ENCODE measurements at regions not wholly inside any gene's neighbourhood (a gene's known extent, or its start where the extent isn't known, plus 50 kb on each side); places are given as distances from the start of the nearest gene placed in this dataset.

DNA sequence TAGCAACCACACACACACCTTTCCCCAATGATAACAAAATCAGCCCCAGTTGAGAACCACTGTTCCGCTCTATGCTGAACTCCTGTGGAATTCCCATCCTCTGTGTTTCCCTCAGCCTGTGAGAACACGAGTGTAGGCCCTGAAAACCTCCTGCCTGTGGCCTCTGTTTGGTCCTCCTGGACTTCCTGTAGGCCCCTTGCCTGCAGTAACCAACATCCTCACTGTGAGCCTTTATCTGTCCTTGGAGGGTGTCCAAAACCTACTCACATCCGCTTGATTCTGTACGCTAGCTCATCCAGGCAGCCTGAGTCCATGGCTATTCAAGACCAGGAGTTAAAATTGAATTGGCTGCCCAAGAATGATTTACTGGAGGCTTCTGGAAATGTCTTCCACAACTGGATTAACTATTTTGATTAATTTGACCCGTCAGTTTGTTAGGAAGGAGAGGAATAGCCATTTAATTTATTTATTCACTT is 149.8 kb downstream of the AKR1D1 start (continued):
- TF ChIP-seq, protein P1, sequence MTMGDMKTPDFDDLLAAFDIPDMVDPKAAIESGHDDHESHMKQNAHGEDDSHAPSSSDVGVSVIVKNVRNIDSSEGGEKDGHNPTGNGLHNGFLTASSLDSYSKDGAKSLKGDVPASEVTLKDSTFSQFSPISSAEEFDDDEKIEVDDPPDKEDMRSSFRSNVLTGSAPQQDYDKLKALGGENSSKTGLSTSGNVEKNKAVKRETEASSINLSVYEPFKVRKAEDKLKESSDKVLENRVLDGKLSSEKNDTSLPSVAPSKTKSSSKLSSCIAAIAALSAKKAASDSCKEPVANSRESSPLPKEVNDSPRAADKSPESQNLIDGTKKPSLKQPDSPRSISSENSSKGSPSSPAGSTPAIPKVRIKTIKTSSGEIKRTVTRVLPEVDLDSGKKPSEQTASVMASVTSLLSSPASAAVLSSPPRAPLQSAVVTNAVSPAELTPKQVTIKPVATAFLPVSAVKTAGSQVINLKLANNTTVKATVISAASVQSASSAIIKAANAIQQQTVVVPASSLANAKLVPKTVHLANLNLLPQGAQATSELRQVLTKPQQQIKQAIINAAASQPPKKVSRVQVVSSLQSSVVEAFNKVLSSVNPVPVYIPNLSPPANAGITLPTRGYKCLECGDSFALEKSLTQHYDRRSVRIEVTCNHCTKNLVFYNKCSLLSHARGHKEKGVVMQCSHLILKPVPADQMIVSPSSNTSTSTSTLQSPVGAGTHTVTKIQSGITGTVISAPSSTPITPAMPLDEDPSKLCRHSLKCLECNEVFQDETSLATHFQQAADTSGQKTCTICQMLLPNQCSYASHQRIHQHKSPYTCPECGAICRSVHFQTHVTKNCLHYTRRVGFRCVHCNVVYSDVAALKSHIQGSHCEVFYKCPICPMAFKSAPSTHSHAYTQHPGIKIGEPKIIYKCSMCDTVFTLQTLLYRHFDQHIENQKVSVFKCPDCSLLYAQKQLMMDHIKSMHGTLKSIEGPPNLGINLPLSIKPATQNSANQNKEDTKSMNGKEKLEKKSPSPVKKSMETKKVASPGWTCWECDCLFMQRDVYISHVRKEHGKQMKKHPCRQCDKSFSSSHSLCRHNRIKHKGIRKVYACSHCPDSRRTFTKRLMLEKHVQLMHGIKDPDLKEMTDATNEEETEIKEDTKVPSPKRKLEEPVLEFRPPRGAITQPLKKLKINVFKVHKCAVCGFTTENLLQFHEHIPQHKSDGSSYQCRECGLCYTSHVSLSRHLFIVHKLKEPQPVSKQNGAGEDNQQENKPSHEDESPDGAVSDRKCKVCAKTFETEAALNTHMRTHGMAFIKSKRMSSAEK (CRISPR knock-in tag; IDR thresholded peaks at IDR 0.05; ENCODE audit: borderline replicate concordance): no peak
- TF ChIP-seq ATF1 (CRISPR knock-in tag; IDR thresholded peaks at IDR 0.05): no peak

DNA sequence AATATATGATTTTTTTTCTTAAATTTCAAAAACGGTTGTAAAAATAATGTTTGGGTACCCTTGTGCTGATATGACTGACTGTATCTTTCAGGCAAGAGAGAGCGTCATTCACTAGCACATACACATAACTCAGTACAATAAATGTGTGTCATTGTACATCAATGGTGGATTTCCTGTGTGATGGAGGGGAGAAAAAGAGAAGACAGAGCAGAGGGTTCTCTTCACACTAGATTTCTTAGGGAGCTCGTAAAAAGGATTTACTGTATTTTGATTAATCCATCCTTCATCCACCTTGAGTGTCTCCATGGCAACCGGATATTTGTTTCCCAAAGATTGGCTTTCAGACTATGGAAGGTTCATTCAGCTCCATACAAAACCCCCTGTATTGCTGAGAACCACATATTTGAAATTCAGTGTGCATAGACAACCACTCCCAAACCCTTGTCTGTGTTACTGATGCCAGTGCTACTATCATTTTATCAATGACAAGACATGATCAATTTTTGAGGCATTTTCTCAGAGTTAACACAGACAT is 150.6 kb downstream of the AKR1D1 start:
- H3K4me3 Mint-ChIP-seq: no peak overlapping the region
- ATAC-seq (no peak), DNase-seq (ENCODE audit: low spot score) (no peak)
- ChIA-PET POLR2A (no interaction called here), CTCF (no interaction called here)
- H3K9me3 Mint-ChIP-seq: peaks cover 38% of the 10 kb centered on the region
- H3K4me1 Mint-ChIP-seq: peaks cover 12% of the 10 kb centered on the region
- H3K27me3 Mint-ChIP-seq (ENCODE audit: low read depth): no peaks in the 10 kb centered on the region
- H3K27ac Mint-ChIP-seq: no peak overlapping the region
- H3K36me3 Mint-ChIP-seq: peaks cover 32% of the 10 kb centered on the region
- TF ChIP-seq ZNF416 (CRISPR knock-in tag; IDR thresholded peaks at IDR 0.05): no peak
- TF ChIP-seq, protein P1 (CRISPR knock-in tag; IDR thresholded peaks at IDR 0.05; ENCODE audit: borderline replicate concordance): no peak
- no peak for TF ChIP-seq SMAD3 (CRISPR knock-in tag; IDR thresholded peaks at IDR 0.05; ENCODE audit: borderline replicate concordance)
- TF ChIP-seq, protein P2, sequence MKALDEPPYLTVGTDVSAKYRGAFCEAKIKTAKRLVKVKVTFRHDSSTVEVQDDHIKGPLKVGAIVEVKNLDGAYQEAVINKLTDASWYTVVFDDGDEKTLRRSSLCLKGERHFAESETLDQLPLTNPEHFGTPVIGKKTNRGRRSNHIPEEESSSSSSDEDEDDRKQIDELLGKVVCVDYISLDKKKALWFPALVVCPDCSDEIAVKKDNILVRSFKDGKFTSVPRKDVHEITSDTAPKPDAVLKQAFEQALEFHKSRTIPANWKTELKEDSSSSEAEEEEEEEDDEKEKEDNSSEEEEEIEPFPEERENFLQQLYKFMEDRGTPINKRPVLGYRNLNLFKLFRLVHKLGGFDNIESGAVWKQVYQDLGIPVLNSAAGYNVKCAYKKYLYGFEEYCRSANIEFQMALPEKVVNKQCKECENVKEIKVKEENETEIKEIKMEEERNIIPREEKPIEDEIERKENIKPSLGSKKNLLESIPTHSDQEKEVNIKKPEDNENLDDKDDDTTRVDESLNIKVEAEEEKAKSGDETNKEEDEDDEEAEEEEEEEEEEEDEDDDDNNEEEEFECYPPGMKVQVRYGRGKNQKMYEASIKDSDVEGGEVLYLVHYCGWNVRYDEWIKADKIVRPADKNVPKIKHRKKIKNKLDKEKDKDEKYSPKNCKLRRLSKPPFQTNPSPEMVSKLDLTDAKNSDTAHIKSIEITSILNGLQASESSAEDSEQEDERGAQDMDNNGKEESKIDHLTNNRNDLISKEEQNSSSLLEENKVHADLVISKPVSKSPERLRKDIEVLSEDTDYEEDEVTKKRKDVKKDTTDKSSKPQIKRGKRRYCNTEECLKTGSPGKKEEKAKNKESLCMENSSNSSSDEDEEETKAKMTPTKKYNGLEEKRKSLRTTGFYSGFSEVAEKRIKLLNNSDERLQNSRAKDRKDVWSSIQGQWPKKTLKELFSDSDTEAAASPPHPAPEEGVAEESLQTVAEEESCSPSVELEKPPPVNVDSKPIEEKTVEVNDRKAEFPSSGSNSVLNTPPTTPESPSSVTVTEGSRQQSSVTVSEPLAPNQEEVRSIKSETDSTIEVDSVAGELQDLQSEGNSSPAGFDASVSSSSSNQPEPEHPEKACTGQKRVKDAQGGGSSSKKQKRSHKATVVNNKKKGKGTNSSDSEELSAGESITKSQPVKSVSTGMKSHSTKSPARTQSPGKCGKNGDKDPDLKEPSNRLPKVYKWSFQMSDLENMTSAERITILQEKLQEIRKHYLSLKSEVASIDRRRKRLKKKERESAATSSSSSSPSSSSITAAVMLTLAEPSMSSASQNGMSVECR (CRISPR knock-in tag; IDR thresholded peaks at IDR 0.05; ENCODE audit: borderline replicate concordance): no peak
- TF ChIP-seq, protein P3, sequence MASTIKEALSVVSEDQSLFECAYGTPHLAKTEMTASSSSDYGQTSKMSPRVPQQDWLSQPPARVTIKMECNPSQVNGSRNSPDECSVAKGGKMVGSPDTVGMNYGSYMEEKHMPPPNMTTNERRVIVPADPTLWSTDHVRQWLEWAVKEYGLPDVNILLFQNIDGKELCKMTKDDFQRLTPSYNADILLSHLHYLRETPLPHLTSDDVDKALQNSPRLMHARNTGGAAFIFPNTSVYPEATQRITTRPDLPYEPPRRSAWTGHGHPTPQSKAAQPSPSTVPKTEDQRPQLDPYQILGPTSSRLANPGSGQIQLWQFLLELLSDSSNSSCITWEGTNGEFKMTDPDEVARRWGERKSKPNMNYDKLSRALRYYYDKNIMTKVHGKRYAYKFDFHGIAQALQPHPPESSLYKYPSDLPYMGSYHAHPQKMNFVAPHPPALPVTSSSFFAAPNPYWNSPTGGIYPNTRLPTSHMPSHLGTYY (CRISPR knock-in tag; IDR thresholded peaks at IDR 0.05): no peak
- TF ChIP-seq, protein P4, sequence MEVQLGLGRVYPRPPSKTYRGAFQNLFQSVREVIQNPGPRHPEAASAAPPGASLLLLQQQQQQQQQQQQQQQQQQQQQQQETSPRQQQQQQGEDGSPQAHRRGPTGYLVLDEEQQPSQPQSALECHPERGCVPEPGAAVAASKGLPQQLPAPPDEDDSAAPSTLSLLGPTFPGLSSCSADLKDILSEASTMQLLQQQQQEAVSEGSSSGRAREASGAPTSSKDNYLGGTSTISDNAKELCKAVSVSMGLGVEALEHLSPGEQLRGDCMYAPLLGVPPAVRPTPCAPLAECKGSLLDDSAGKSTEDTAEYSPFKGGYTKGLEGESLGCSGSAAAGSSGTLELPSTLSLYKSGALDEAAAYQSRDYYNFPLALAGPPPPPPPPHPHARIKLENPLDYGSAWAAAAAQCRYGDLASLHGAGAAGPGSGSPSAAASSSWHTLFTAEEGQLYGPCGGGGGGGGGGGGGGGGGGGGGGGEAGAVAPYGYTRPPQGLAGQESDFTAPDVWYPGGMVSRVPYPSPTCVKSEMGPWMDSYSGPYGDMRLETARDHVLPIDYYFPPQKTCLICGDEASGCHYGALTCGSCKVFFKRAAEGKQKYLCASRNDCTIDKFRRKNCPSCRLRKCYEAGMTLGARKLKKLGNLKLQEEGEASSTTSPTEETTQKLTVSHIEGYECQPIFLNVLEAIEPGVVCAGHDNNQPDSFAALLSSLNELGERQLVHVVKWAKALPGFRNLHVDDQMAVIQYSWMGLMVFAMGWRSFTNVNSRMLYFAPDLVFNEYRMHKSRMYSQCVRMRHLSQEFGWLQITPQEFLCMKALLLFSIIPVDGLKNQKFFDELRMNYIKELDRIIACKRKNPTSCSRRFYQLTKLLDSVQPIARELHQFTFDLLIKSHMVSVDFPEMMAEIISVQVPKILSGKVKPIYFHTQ (CRISPR knock-in tag; IDR thresholded peaks at IDR 0.05): no peak
- TF ChIP-seq, protein P5, sequence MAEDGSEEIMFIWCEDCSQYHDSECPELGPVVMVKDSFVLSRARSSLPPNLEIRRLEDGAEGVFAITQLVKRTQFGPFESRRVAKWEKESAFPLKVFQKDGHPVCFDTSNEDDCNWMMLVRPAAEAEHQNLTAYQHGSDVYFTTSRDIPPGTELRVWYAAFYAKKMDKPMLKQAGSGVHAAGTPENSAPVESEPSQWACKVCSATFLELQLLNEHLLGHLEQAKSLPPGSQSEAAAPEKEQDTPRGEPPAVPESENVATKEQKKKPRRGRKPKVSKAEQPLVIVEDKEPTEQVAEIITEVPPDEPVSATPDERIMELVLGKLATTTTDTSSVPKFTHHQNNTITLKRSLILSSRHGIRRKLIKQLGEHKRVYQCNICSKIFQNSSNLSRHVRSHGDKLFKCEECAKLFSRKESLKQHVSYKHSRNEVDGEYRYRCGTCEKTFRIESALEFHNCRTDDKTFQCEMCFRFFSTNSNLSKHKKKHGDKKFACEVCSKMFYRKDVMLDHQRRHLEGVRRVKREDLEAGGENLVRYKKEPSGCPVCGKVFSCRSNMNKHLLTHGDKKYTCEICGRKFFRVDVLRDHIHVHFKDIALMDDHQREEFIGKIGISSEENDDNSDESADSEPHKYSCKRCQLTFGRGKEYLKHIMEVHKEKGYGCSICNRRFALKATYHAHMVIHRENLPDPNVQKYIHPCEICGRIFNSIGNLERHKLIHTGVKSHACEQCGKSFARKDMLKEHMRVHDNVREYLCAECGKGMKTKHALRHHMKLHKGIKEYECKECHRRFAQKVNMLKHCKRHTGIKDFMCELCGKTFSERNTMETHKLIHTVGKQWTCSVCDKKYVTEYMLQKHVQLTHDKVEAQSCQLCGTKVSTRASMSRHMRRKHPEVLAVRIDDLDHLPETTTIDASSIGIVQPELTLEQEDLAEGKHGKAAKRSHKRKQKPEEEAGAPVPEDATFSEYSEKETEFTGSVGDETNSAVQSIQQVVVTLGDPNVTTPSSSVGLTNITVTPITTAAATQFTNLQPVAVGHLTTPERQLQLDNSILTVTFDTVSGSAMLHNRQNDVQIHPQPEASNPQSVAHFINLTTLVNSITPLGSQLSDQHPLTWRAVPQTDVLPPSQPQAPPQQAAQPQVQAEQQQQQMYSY (CRISPR knock-in tag; IDR thresholded peaks at IDR 0.05): no peak
- no peak for TF ChIP-seq NFATC4 (CRISPR knock-in tag; IDR thresholded peaks at IDR 0.05)
- no peak for TF ChIP-seq NR1H2 (CRISPR knock-in tag; IDR thresholded peaks at IDR 0.05)
- no peak for TF ChIP-seq NFE2L1 (CRISPR knock-in tag; IDR thresholded peaks at IDR 0.05)
- TF ChIP-seq, protein P6, sequence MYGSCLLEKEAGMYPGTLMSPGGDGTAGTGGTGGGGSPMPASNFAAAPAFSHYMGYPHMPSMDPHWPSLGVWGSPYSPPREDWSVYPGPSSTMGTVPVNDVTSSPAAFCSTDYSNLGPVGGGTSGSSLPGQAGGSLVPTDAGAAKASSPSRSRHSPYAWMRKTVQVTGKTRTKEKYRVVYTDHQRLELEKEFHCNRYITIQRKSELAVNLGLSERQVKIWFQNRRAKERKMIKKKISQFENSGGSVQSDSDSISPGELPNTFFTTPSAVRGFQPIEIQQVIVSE (CRISPR knock-in tag; IDR thresholded peaks at IDR 0.05; ENCODE audit: borderline replicate concordance): no peak
- no peak for TF ChIP-seq FOXJ3 (CRISPR knock-in tag; IDR thresholded peaks at IDR 0.05; ENCODE audit: borderline replicate concordance)
